HG03159 (cell line): ENCODE measurements at regions not wholly inside any gene's neighbourhood (a gene's known extent, or its start where the extent isn't known, plus 50 kb on each side); places are given as distances from the start of the nearest gene placed in this dataset.
"Not testable (repeated sequence)": the region's sequence is repeated elsewhere in the genome, so short reads cannot be mapped to it uniquely, and the experiment has no call there.

Experiments
- ATAC-seq: cut with Tn5 transposase; IDR thresholded peaks from one replicate; pipeline ENCODE4 v1.9.1; 2021; ENCODE audit warnings: mild to moderate bottlenecking, moderate library complexity; ENCODE audit not compliant: unreplicated experiment

DNA sequence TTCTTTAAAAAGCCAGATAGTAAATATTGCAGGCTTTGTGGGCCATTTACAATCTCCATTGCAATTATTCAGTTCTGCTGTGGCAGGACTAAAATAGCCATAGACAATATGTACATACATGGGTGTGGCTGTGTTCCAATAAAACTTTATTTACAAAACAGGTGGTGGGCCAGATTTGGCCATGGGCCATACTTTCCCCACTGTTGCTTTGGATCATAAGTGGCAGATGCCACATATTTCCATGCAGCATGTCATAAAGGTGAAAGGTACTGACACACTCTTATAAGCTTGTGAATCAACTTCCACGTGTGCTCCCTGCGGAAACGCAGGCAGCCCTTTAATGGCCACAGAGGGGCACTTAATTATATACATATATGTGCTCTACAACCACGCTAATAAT lies 244.4 kb upstream of the FOXN3 start:
- ATAC-seq, result no peak

DNA sequence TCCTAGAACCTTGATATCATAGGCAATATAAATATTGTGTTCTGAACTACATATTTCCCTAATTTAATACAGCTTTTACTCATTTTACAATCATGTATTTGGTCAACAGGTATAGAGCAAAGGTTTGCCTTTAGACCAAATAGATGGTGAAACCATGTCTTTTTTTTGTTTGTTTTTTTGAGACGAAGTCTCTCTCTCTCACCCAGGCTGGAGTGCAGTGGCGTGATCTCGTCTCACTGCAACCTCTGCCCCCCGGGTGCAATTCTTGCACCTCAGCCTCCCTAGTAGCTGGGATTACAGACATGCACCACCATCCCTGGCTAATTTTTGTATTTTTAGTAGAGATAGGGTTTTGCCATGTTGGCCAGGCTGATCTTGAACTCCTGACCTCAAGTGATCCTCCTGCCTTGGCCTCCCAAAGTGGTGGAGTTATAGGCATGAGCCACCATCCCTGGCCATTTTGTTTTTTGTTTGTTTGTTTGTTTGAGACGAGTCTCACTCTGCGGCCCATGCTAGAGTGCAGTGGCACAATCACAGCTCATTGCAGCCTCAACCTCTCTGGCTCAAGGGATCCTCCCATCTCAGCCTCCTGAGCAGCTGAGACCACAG lies 243.7 kb upstream of the FOXN3 start:
- not testable (repeated sequence) for ATAC-seq

DNA sequence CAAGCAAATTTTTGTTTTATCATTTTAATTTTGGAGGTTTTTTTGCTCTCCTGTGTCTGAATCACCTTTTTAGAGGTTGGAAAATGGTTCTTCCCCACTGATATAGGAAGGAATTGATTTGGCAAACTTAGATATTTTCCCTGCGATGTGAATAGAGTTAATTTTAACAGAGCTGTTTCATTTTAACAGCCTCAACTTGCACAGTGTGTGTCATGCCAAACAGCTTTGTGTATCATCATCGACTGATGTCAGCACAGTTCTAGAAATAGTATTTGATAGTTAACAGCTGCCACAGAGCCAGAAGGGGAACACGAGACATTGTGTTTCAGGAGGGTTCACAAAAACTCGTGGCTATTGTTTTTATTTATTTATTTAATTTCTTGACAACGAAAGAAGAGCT lies 243.1 kb upstream of the FOXN3 start:
- no peak for ATAC-seq

DNA sequence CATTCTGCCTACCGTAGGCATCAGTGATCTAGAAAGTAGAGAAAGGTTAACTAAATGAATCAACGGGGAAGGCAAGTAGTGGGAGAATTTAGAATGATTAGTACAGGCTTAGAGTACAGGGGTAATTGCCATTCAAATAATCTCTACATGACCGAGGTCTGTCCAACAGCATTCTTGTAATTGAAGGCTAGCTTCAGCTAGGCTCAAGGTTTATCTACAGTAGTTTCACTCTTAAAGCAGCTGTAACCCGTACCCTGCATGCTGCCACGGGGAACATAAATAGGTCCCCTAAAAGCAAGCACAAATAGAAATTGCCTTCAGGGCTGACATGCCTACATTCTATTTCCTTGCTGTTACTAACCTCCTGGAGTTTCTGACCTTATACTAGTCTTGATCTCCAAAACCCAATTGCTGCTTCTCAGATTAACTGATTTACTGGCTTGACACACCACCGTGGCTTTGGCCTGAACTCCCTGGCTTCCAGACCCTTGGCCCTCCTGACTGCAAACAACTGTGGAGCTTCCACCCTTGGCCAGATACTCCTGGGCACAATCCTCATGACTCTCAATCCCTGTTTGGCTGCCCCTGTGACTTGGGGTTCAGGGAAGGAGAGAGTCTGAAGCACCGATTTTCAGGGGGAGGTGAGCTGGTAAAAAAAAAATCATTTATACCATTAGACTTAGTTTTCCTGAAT lies 242.1 kb upstream of the FOXN3 start:
- ATAC-seq, result no peak

DNA sequence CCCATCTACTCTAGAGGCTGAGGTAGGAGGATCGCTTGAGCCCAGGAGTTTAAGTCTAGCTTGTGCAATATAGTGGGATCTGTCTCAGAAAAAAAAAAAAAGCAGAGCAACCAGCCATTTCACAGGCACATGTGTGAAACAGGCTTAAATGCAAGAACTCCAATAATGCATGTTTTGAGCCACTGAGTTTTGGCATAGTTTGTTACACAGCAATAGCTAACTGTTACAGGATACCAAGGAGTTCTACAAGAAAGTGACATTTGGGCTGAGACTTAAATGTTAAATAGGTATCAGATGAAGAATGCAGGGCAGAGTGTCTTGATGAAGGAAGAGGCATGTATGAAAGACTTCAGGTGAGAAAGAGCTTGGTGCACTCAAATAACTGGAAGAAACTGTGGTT lies 240.0 kb upstream of the FOXN3 start:
- no peak for ATAC-seq

DNA sequence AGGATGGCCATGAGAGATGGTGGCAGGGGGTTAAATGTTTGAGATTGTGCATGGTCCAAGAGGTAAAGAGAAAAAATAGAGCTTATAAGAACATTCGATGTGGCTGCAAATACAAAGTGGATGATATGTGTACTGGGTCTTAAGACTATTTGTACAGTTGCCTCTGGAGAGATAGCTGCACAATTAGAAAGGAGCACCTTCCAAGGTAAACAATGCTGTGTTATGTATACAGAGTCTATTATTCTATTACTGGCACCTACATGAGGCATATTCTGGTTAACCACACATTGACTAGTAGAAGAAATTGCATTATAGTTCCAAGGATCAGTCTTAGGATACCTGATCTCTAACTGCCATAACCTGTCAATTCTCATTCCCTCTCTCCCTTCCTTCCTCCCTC lies 238.0 kb upstream of the FOXN3 start:
- ATAC-seq, result no peak

DNA sequence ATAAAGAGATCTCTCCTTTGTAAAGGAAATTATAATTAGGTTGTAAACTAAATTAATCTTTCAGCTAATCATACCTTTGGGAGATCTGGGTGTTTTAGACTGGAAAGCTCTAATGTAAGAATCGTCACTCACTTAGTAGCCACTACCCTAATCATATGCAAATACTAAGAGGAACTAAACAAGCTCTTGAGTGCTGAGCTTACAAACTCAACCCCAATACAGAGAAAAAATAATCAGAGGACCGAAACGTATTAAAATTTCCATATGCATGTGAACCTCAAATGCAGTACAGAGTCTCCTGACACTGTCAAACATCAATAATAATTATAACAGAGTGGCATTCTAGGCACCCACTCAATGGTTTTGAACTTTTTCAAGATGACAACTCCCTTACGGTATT lies 235.3 kb upstream of the FOXN3 start:
- ATAC-seq, result no peak

DNA sequence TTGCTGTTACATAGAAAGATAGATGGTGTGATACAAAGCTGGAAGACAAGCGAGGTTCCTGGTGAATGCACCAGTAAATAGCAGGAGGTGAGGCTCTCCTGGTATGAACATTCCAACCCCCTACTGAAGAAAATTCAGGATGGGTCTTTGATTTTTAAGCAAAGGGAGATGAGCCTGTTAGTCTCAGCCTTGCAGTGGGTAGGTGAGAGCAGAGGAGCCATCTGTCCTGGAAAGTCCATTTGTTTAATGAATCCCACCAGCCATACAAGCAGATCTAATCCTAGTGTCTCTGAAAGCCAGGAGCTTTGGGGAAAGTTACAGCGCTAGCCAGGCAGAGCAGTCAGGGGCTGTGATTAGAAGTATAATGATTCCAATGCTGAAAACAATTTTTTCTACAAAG lies 234.8 kb upstream of the FOXN3 start:
- no peak for ATAC-seq

DNA sequence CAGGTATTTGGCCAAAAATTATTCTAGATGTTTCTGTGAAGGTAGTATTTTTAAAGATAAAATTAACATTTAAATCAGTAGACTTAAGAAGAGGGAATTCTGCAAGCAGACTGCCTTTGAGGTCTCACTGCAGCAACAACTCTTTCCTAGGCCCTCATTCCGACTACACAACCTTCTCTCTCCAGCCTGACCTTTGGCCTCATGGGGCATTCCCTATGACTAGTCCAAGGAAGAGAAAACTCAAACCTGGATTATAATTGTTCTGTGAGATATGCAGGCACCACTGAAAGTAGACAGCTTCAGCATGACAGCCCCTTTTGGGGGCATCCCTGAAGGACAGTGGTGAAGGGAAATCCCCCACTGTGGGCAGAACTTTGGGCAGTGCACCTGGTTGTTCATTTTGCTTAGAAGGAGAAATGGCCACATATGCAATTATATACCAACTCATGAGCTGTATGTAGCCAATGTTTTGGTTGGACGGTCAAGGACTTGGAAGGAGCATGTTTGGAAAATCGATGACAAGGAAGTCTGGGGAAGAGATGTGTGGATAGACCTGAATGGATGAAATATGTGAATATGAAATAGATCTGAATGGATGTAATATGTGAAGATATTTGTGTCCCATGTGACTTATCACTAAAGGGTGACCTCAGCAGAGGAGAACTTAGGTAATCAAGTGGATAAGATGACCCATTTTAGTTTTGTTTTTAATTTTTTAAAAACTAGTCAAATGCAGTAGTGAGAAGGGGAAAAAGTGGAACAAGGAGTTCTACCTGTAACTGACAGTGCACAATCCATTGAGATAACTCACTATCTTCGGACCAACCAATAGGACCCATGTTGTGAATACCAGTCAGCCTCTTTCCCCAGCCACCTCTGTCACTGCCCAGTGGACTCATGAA lies 233.3 kb upstream of the FOXN3 start:
- ATAC-seq, result no peak

DNA sequence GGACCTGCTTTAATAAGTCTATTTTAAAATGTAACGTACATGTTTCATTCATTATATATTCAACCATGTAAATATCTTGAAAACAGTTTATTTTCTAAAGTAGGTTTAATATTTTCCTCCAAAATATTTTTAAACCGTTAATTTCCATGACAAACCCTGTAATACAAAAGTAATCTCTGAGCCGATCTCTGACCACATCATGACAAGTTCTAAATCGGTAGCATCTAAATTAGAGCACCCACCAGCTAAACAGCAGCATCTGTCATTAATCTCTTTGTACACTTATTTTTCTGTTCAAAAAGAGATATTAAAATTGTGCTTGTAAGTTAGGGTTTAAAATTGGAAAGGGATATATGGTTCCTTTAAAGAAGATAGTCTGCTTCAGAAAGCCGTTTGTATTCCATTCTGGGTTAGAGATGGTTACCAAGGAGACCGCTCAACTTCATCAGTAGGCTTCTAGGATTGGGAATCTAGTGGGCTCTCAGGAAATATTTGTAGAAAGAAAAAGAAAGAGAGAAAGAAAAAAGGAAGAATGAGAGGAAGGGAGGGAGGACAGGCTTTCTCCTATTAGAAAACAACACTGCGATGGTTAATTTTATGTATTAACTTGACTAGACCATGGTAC lies 232.5 kb upstream of the FOXN3 start:
- ATAC-seq, result no peak

DNA sequence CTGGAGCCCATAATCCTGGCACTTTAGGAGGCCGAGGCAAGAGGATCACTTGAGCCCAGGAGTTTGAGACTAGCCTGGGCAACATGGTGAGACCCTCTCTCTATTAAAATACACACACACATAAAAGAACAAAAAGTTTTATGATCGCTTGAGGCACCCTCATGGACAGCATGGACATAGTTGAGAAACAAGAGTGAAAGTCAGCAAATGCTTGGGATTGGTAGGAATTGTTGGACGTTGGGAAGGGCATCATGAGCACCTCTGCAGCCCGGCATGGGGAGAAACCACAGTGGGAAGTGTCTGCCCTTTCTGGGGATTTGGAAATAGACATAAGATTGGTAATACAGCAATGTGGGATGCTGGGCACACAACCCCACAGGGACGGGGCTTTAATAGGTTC lies 231.9 kb upstream of the FOXN3 start:
- no peak for ATAC-seq

DNA sequence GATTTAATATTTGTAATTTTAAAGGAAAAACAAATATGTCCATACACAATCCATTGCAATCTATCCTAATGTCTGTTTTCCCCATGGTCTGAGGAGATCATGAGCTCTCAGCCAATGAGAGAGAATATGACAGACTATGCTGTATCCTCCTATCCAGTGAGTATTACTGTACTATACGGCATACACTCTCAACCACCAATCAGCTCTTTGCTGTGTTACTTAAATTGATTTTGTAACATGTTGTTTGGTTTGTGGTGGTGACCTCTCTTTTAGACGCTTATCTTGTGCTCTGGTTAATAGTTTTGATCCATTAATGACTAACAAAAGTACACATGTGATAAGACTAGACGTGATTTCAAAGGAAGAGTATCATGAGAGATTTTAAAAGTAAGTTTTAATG lies 231.5 kb upstream of the FOXN3 start:
- no peak for ATAC-seq

DNA sequence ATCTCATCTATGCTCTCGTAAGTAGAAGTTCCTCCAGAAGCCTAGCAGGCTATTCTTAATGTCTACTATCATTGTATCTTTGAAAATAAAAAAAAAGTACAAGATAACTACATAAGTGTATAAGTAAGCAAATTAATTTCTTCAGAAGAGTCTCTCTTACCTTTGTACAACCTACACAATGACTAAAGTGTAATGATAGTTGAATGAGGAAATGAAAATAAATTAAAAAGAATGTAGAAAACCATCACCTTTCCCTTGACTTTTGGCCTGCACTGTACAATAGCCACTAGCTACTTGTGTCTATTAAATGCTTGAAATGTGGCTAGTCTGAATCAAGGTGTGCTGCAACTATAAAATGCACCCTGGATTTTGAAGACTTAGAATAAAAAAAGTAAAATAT lies 229.9 kb upstream of the FOXN3 start:
- ATAC-seq, result no peak

DNA sequence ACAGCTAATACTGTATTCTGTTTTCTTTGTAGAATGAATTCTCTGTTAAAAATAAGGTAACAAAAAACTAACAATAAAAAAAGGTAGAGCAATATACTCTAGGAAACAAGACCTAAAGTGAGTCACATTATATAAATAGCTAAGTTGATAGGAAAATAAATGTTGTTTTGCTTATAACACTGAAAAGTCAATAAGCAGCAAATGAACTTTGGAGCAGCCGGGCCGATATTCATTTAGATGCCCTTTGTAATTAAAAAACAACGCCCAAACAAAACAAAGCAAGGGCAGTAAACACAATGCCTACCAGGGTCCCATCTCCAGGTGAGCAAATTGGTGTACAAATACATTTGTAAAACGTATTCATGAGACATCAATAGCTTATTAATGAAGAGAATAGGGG lies 227.6 kb upstream of the FOXN3 start:
- no peak for ATAC-seq

DNA sequence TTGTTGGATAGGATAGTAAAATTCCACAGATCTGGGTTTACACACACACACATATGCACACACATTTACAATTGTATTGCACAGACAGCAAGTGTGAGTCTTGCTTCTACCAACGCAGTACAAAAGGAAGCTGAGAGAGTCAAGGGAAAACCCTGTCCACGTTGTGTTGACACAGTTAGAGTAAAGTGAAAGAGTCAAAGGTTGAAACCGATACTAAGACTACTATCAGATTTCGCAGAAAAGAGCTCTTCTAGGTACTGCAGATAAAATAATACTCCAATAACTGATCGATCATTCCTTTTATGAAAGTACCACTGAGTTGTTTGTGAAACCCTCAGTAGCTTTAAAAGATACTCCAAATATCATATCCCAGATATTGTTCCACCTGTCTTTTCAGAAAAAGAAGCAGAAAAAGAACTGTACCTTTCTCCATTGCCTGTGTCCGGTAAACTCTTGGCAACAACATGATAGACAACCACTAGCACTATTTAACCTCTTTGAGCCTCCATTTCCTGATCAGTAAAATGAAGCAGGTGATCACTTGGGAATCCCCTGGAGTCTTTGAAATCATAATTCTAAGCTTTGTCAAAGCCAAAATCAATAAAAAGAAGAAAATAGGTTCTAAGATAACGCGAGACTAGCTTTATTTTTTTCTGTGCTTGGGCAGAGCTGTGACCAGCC lies 224.6 kb upstream of the FOXN3 start:
- peak; percentile 98 for ATAC-seq

DNA sequence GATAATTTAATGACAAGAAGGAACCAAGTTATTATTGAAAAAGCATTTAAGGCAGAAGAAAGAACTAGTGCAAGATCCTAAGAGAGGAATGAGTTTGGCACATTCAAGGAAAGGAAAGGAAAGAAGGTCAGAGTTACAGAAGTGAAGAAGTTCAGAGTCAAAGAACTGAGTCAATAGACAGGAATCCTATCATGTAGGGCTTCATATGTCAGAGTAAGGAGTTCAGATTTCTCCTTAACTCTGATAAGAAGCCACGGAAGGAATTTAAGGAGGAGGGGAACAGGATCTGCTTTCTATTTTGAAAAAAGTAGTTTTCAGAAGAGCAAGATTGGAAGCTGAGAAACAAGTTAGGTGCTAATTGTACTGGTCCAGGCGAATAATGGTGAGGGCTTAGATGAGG lies 223.1 kb upstream of the FOXN3 start:
- ATAC-seq, result no peak

DNA sequence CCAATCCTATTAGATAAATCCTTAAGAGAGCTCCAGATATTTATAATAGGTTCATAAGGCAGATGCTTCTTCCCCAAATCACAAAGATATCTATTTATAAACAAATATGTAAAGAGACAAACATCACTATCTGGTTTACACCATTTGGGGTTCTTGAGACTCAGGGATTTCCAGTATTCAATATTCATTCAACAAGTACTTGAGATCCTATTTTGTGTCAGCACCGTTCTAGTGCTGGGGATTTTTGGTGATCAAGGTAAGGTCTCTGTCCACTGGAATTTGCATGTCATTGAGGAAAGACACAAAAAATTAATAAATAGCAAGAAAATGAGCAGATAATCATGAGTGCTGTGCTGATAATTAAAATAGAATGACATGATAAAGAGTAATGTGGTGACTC lies 222.7 kb upstream of the FOXN3 start:
- ATAC-seq, result no peak

DNA sequence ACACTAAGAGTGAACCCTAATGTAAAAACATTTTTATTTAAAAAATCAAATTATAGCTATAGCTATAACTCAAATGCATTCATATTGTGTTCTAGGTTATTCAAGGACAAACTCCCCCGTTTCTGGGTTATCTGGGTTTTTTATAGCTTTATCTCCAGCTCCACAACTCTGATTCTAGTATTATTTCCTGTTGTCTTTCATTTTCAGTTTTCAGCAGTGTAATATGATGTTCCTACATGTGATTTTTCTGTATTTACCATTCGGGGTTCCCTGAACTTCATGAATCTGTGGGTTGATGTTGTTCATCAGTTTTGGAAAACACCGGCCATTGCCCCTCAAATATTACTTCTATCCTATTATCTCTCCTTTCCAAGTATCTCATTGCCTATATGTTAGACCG lies 221.9 kb upstream of the FOXN3 start:
- no peak for ATAC-seq

DNA sequence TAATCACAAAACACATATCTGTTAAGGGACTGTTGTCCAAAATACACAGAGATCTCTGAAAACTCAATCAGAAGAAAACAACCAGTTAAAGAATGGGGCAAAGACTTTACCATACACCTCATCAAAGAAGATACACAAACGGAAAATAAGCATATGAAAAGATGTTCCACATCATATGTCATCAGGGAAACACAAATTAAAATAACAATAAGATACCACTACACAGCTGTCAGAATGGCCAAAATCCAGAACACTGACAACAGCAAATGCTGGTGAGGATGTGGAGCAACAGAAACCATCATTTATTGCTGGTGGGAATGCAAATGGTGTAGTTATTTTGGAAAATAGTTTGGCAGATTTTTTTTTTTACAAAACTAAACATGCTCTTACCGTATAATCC lies 220.5 kb upstream of the FOXN3 start:
- no peak for ATAC-seq

DNA sequence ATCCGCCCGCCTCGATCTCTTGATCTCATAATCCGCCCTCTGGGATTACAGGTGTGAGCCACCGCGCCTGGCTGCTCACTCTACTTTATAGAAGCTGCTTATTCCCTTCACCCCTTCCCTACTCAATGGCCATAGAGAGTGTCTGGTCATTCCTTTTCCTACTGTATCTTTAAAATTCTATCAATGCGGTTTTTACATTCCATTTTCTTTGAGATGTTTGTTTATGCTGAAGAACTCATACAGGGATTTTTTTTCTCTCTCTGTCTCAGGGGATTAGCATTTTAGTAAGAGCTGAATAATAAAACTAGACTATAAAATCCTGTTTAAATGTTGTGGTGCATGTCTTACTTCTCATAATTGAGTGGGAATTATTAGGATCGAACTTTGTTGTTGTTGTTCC lies 218.6 kb upstream of the FOXN3 start:
- ATAC-seq, result no peak

DNA sequence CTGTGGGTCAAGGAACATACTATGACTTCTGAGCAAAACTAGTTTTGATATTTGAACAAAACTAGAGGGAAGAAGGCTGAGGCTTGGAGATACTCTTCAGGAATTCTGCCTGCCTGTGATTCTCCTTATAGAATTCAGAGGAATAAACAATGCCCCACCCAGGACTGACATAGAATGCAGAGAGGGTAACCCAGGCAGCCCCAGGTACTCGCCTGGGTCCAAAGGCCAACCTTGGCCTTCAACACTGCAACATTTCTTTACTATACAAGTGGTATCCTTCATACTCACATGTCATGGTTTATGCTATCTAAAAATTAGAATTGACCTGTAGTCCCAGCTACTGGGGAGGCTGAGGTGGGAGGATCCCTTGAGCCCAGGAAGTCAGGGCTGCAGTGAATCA lies 217.0 kb upstream of the FOXN3 start:
- ATAC-seq, result no peak
